ENCODE measurements at regions not wholly inside any gene's neighbourhood (a gene's known extent, or its start where the extent isn't known, plus 50 kb on each side); places are given as distances from the start of the nearest gene placed in this dataset.

GRCh38 chr2:226216575-226216974 lies 583.0 kb downstream of the IRS1 start:
- Mint-ChIP-seq H3K27ac (ENCODE audit: unreplicated experiment) (no peak overlapping the region), H3K4me3 (ENCODE audit: unreplicated experiment) (no peak overlapping the region), H3K4me1 (ENCODE audit: unreplicated experiment) (peaks cover 22% of the 10 kb centered on the region), H3K9me3 (ENCODE audit: unreplicated experiment) (no peaks in the 10 kb centered on the region), H3K36me3 (ENCODE audit: unreplicated experiment) (no peaks in the 10 kb centered on the region), H3K27me3 (ENCODE audit: unreplicated experiment) (no peaks in the 10 kb centered on the region)
- no peak for TF ChIP-seq CTCF (IDR thresholded peaks at IDR 0.05)
- no peak for DNase-seq (ENCODE audit: extremely low spot score, unreplicated experiment)

- no peaks in the 10 kb centered on the region for H3K27me3 Mint-ChIP-seq (ENCODE audit: unreplicated experiment)
- peak; percentile 64 for TF ChIP-seq CTCF (IDR thresholded peaks at IDR 0.05)
- no peak overlapping the region for H3K27ac Mint-ChIP-seq (ENCODE audit: unreplicated experiment)
- H3K4me3 Mint-ChIP-seq (ENCODE audit: unreplicated experiment): no peak overlapping the region
- DNase-seq (ENCODE audit: extremely low spot score, unreplicated experiment): no peak
- H3K4me1 Mint-ChIP-seq (ENCODE audit: unreplicated experiment): peaks cover 28% of the 10 kb centered on the region
- no peaks in the 10 kb centered on the region for H3K36me3 Mint-ChIP-seq (ENCODE audit: unreplicated experiment)
- no peaks in the 10 kb centered on the region for H3K9me3 Mint-ChIP-seq (ENCODE audit: unreplicated experiment)
Measured at GRCh38 chr2:226215902-226216503, 583.6 kb downstream of the IRS1 start.

- H3K9me3 Mint-ChIP-seq (ENCODE audit: unreplicated experiment): no peaks in the 10 kb centered on the region
- H3K4me1 Mint-ChIP-seq (ENCODE audit: unreplicated experiment): peaks cover 28% of the 10 kb centered on the region
- H3K36me3 Mint-ChIP-seq (ENCODE audit: unreplicated experiment): no peaks in the 10 kb centered on the region
- no peak overlapping the region for H3K4me3 Mint-ChIP-seq (ENCODE audit: unreplicated experiment)
- TF ChIP-seq CTCF (IDR thresholded peaks at IDR 0.05): no peak
- H3K27me3 Mint-ChIP-seq (ENCODE audit: unreplicated experiment): no peaks in the 10 kb centered on the region
- peak overlapping the region; percentile 53 for H3K27ac Mint-ChIP-seq (ENCODE audit: unreplicated experiment)
- DNase-seq (ENCODE audit: extremely low spot score, unreplicated experiment): no peak
Measured at GRCh38 chr2:226213717-226214116, 585.9 kb downstream of the IRS1 start.

GRCh38 chr2:226211439-226211838 lies 588.2 kb downstream of the IRS1 start:
- no peak for DNase-seq (ENCODE audit: extremely low spot score, unreplicated experiment)
- Mint-ChIP-seq H3K4me1 (ENCODE audit: unreplicated experiment) (peaks cover 28% of the 10 kb centered on the region), H3K27ac (ENCODE audit: unreplicated experiment) (no peak overlapping the region), H3K27me3 (ENCODE audit: unreplicated experiment) (no peaks in the 10 kb centered on the region), H3K9me3 (ENCODE audit: unreplicated experiment) (no peaks in the 10 kb centered on the region), H3K4me3 (ENCODE audit: unreplicated experiment) (no peak overlapping the region), H3K36me3 (ENCODE audit: unreplicated experiment) (no peaks in the 10 kb centered on the region)
- TF ChIP-seq CTCF (IDR thresholded peaks at IDR 0.05): no peak

- H3K27ac Mint-ChIP-seq (ENCODE audit: unreplicated experiment): no peak overlapping the region
- H3K4me1 Mint-ChIP-seq (ENCODE audit: unreplicated experiment): peaks cover 20% of the 10 kb centered on the region
- no peak for DNase-seq (ENCODE audit: extremely low spot score, unreplicated experiment)
- H3K9me3 Mint-ChIP-seq (ENCODE audit: unreplicated experiment): no peaks in the 10 kb centered on the region
- H3K4me3 Mint-ChIP-seq (ENCODE audit: unreplicated experiment): no peak overlapping the region
- no peaks in the 10 kb centered on the region for H3K36me3 Mint-ChIP-seq (ENCODE audit: unreplicated experiment)
- H3K27me3 Mint-ChIP-seq (ENCODE audit: unreplicated experiment): no peaks in the 10 kb centered on the region
- no peak for TF ChIP-seq CTCF (IDR thresholded peaks at IDR 0.05)
Measured at GRCh38 chr2:226208726-226209125, 590.9 kb downstream of the IRS1 start.

All from osteocyte (in vitro differentiated cells).